PFSK-1 (cell line): ENCODE measurements at regions not wholly inside any gene's neighbourhood (a gene's known extent, or its start where the extent isn't known, plus 50 kb on each side); places are given as distances from the start of the nearest gene placed in this dataset.

Experiments
- POLR2AphosphoS5 ChIP-seq: IDR thresholded peaks from 2 replicates; pipeline ENCODE4 v1.6.1; 2012; ENCODE audit warnings: low read depth, mild to moderate bottlenecking, control low read depth, low read length, moderate library complexity
- TAF1 ChIP-seq: IDR thresholded peaks from 2 replicates; pipeline ENCODE4 v1.6.1; 2012; ENCODE audit warnings: low read length, control low read depth, borderline replicate concordance; ENCODE audit not compliant: insufficient read depth

- TF ChIP-seq TAF1: no peak
- TF ChIP-seq POLR2AphosphoS5: no peak
These were observed 315.6 kb downstream of the INSIG2 start for GRCh38 chr2:118403658-118404451.
